ENCODE measurements at regions not wholly inside any gene's neighbourhood (a gene's known extent, or its start where the extent isn't known, plus 50 kb on each side); places are given as distances from the start of the nearest gene placed in this dataset.

GRCh38 chr2:100766806-100767205, 53.1 kb upstream of the NPAS2 start:
- no peaks in the 10 kb centered on the region for H3K4me1 ChIP-seq
- no peak for DNase-seq
- POLR2A ChIA-PET, result no interaction called here

GRCh38 chr2:100767224-100767653, 52.7 kb upstream of the NPAS2 start:
- Histone ChIP-seq H3K4me3 (ENCODE audit: low read depth, low read length) (no peak overlapping the region), H3K27me3 (replicated peaks; ENCODE audit: control insufficient read depth, insufficient read depth, low read length) (no peaks in the 10 kb centered on the region; the same call in 1 of the 2 replicates), H3K9me3 (no peaks in the 10 kb centered on the region), H3K36me3 (ENCODE audit: control insufficient read depth, insufficient read depth, low read length) (no peaks in the 10 kb centered on the region), H3K4me1 (no peaks in the 10 kb centered on the region)
- Mint-ChIP-seq H3K4me3 (ENCODE audit: unreplicated experiment) (no peak overlapping the region), H3K9me3 (ENCODE audit: unreplicated experiment) (no peaks in the 10 kb centered on the region), H3K27ac (ENCODE audit: unreplicated experiment) (no peak overlapping the region), H3K27me3 (ENCODE audit: insufficient read depth, unreplicated experiment) (peaks cover 14% of the 10 kb centered on the region), H3K36me3 (ENCODE audit: insufficient read depth, unreplicated experiment) (no peaks in the 10 kb centered on the region), H3K4me1 (ENCODE audit: low read depth, unreplicated experiment) (no peaks in the 10 kb centered on the region)
- no peak for TF ChIP-seq CTCF (IDR thresholded peaks at IDR 0.05; ENCODE audit: insufficient read depth in 1 of 2, low read depth in 1 of 2, low read length in 1 of 2, severe bottlenecking in 1 of 2, unreplicated experiment in 1 of 2)
- DNase-seq, result no peak
- no TSS peak for BruUV-seq (replicated peaks)
- intact Hi-C loops (cut with micrococcal nuclease; ENCODE audit: unreplicated experiment), result no loop called here
- ChIA-PET POLR2A (no interaction called here), CTCF (no interaction called here)

More at GRCh38 chr2:100766806-100767205, 53.1 kb upstream of the NPAS2 start:
- no peak overlapping the region for H3K4me3 ChIP-seq (ENCODE audit: low read depth, low read length)
- H3K27me3 ChIP-seq (replicated peaks; ENCODE audit: control insufficient read depth, insufficient read depth, low read length), result no peaks in the 10 kb centered on the region; the same call in 1 of the 2 replicates
- H3K4me1 Mint-ChIP-seq (ENCODE audit: low read depth, unreplicated experiment), result no peaks in the 10 kb centered on the region
- H3K9me3 Mint-ChIP-seq (ENCODE audit: unreplicated experiment), result no peaks in the 10 kb centered on the region
- no peaks in the 10 kb centered on the region for H3K9me3 ChIP-seq
- H3K4me3 Mint-ChIP-seq (ENCODE audit: unreplicated experiment), result no peak overlapping the region
- H3K36me3 Mint-ChIP-seq (ENCODE audit: insufficient read depth, unreplicated experiment), result no peaks in the 10 kb centered on the region
- no peaks in the 10 kb centered on the region for H3K36me3 ChIP-seq (ENCODE audit: control insufficient read depth, insufficient read depth, low read length)
- no peak for TF ChIP-seq CTCF (IDR thresholded peaks at IDR 0.05; ENCODE audit: insufficient read depth in 1 of 2, low read depth in 1 of 2, low read length in 1 of 2, severe bottlenecking in 1 of 2, unreplicated experiment in 1 of 2)
- intact Hi-C loops (cut with micrococcal nuclease; ENCODE audit: unreplicated experiment), result no loop called here
- CTCF ChIA-PET, result no interaction called here
- H3K27ac Mint-ChIP-seq (ENCODE audit: unreplicated experiment), result no peak overlapping the region
- peaks cover 14% of the 10 kb centered on the region for H3K27me3 Mint-ChIP-seq (ENCODE audit: insufficient read depth, unreplicated experiment)
- no TSS peak for BruUV-seq (replicated peaks)

GRCh38 chr2:100767810-100768806, 51.8 kb upstream of the NPAS2 start:
- Histone ChIP-seq H3K4me1 (no peaks in the 10 kb centered on the region), H3K9me3 (no peaks in the 10 kb centered on the region), H3K4me3 (ENCODE audit: low read depth, low read length) (no peak overlapping the region), H3K36me3 (ENCODE audit: control insufficient read depth, insufficient read depth, low read length) (no peaks in the 10 kb centered on the region), H3K27me3 (replicated peaks; ENCODE audit: control insufficient read depth, insufficient read depth, low read length) (no peaks in the 10 kb centered on the region; the same call in 1 of the 2 replicates)
- intact Hi-C loops (cut with micrococcal nuclease; ENCODE audit: unreplicated experiment), result no loop called here
- Mint-ChIP-seq H3K27ac (ENCODE audit: unreplicated experiment) (no peak overlapping the region), H3K36me3 (ENCODE audit: insufficient read depth, unreplicated experiment) (no peaks in the 10 kb centered on the region), H3K9me3 (ENCODE audit: unreplicated experiment) (no peaks in the 10 kb centered on the region), H3K4me1 (ENCODE audit: low read depth, unreplicated experiment) (no peaks in the 10 kb centered on the region), H3K27me3 (ENCODE audit: insufficient read depth, unreplicated experiment) (peaks cover 14% of the 10 kb centered on the region), H3K4me3 (ENCODE audit: unreplicated experiment) (no peak overlapping the region)
- ChIA-PET CTCF (no interaction called here), POLR2A (no interaction called here)
- BruUV-seq (replicated peaks), result no TSS peak
- TF ChIP-seq CTCF (IDR thresholded peaks at IDR 0.05; ENCODE audit: insufficient read depth in 1 of 2, low read depth in 1 of 2, low read length in 1 of 2, severe bottlenecking in 1 of 2, unreplicated experiment in 1 of 2), result no peak
- no peak for DNase-seq
